Activated CD8-positive, alpha-beta T cell treated with anti-CD3 and anti-CD28 coated beads for 36 hours (primary cell): ENCODE measurements at regions not wholly inside any gene's neighbourhood (a gene's known extent, or its start where the extent isn't known, plus 50 kb on each side); places are given as distances from the start of the nearest gene placed in this dataset.

Experiments
- ATAC-seq: fragments of 200-7000 bp; cut with Tn5 transposase; one replicate; pipeline ENCODE4 v1.10.0; 2021; ENCODE audit warnings: mild to moderate bottlenecking, moderate library complexity
- CTCF ChIA-PET: fragments of 350-600 bp; sonication (Branson Sonifier 250); formaldehyde crosslinking; loops from one replicate; lab custom pipeline; 2021; ENCODE audit warnings: antibody characterized with exemption; lab: Charles Lee
- POLR2A ChIA-PET: fragments of 350-600 bp; sonication (Branson Sonifier 250); formaldehyde crosslinking; loops from one replicate; lab custom pipeline; 2021; ENCODE audit warnings: antibody characterized with exemption; lab: Charles Lee
- DNase-seq: peaks from one replicate; pipeline ENCODE4 v3.0.0-alpha.2; 2020
- H3K27ac Mint-ChIP-seq: one replicate; pipeline ENCODE4 v1.8.0; 2021; ENCODE audit warnings: mild to moderate bottlenecking, mixed read lengths
- H3K27me3 Mint-ChIP-seq: one replicate; pipeline ENCODE4 v1.8.0; 2021; ENCODE audit warnings: mixed read lengths
- H3K36me3 Mint-ChIP-seq: one replicate; pipeline ENCODE4 v1.8.0; 2021; ENCODE audit warnings: low read depth, mixed read lengths
- H3K4me1 Mint-ChIP-seq: one replicate; pipeline ENCODE4 v1.8.0; 2021; ENCODE audit warnings: low read depth, mixed read lengths
- H3K4me3 Mint-ChIP-seq: one replicate; pipeline ENCODE4 v1.8.0; 2021; ENCODE audit warnings: mild to moderate bottlenecking, moderate library complexity, mixed read lengths
- H3K9me3 Mint-ChIP-seq: one replicate; pipeline ENCODE4 v1.8.0; 2021; ENCODE audit warnings: mixed read lengths
- CTCF ChIP-seq: fragments of 200-600 bp; IDR thresholded peaks from one replicate; pipeline ENCODE4 v1.8.0; 2022; ENCODE audit warnings: antibody characterized with exemption, mild to moderate bottlenecking
- intact Hi-C: fragments of 100-400 bp; cut with micrococcal nuclease; formaldehyde crosslinking; loops from one replicate; pipeline ENCODE4 v1.10.0; 2022

- H3K36me3 Mint-ChIP-seq = no peaks in the 10 kb centered on the region
- ChIA-PET POLR2A (no interaction called here), CTCF (interaction anchor here (0.7 kb wide), 1 partner anchor 9 kb away, joined by 3 read pairs; no protein-coding TSS in a partner anchor)
- H3K9me3 Mint-ChIP-seq = no peaks in the 10 kb centered on the region
- no peaks in the 10 kb centered on the region for H3K27me3 Mint-ChIP-seq
- no peak for TF ChIP-seq CTCF
- H3K27ac Mint-ChIP-seq = no peak overlapping the region
- ATAC-seq (no peak), DNase-seq (no peak)
- H3K4me3 Mint-ChIP-seq = no peak overlapping the region
- H3K4me1 Mint-ChIP-seq = no peaks in the 10 kb centered on the region
- intact Hi-C loops = no loop called here
These were observed 139.4 kb downstream of the ASB1 start for GRCh38 chr2:238566001-238566645.

- H3K4me1 Mint-ChIP-seq = no peaks in the 10 kb centered on the region
- DNase-seq (no peak), ATAC-seq (no peak)
- intact Hi-C loops = no loop called here
- no peak for TF ChIP-seq CTCF
- H3K36me3 Mint-ChIP-seq = no peaks in the 10 kb centered on the region
- H3K27me3 Mint-ChIP-seq = no peaks in the 10 kb centered on the region
- ChIA-PET POLR2A (no interaction called here), CTCF (no interaction called here)
- no peak overlapping the region for H3K4me3 Mint-ChIP-seq
- no peak overlapping the region for H3K27ac Mint-ChIP-seq
- no peaks in the 10 kb centered on the region for H3K9me3 Mint-ChIP-seq
These were observed 140.5 kb downstream of the ASB1 start for GRCh38 chr2:238567067-238567855.

- no peaks in the 10 kb centered on the region for H3K36me3 Mint-ChIP-seq
- no peaks in the 10 kb centered on the region for H3K9me3 Mint-ChIP-seq
- no peaks in the 10 kb centered on the region for H3K27me3 Mint-ChIP-seq
- intact Hi-C loops = no loop called here
- POLR2A ChIA-PET = no interaction called here
- TF ChIP-seq CTCF = no peak
- no peaks in the 10 kb centered on the region for H3K4me1 Mint-ChIP-seq
- no peak overlapping the region for H3K4me3 Mint-ChIP-seq
- ATAC-seq (no peak), DNase-seq (no peak)
- no peak overlapping the region for H3K27ac Mint-ChIP-seq
- CTCF ChIA-PET = no interaction called here
These were observed 141.3 kb downstream of the ASB1 start for GRCh38 chr2:238567996-238568395.

GRCh38 chr2:238568455-238569440 lies 142.0 kb downstream of the ASB1 start:
- H3K9me3 Mint-ChIP-seq = no peaks in the 10 kb centered on the region
- ChIA-PET CTCF (no interaction called here), POLR2A (no interaction called here)
- H3K27me3 Mint-ChIP-seq = no peaks in the 10 kb centered on the region
- H3K36me3 Mint-ChIP-seq = no peaks in the 10 kb centered on the region
- no peak overlapping the region for H3K4me3 Mint-ChIP-seq
- no peak for ATAC-seq
- intact Hi-C loops = no loop called here
- no peak overlapping the region for H3K27ac Mint-ChIP-seq
- no peaks in the 10 kb centered on the region for H3K4me1 Mint-ChIP-seq
- DNase-seq = no peak
- TF ChIP-seq CTCF = no peak
